Motor neuron (in vitro differentiated cells): ENCODE measurements at regions not wholly inside any gene's neighbourhood (a gene's known extent, or its start where the extent isn't known, plus 50 kb on each side); places are given as distances from the start of the nearest gene placed in this dataset.

Experiments
- ATAC-seq, 8 experiments: fragments of 200-7000 bp; cut with Tn5 transposase; replicated peaks in 6 of 8; 2 replicates each; pipeline ENCODE4 v1.8.0; 2021; ENCODE audit warnings: mild to moderate bottlenecking in 8 of 8, moderate library complexity in 8 of 8
- H3K27ac ChIP-seq, 2 donors: fragments of 250-450 bp; sonication (Bioruptor Pico); 2 replicates each; pipeline ENCODE4 v1.9.0; 2021; ENCODE audit warnings: antibody characterized with exemption in 2 of 2, mild to moderate bottlenecking in 2 of 2, moderate library complexity in 1 of 2
- H3K4me1 ChIP-seq, 2 donors: fragments of 250-450 bp; sonication (Bioruptor Pico); replicated peaks in 1 of 2; 2 replicates each; pipeline ENCODE4 v1.6.1; 2021; ENCODE audit warnings: antibody characterized with exemption in 2 of 2, mild to moderate bottlenecking in 2 of 2, moderate library complexity in 1 of 2
- H3K4me3 ChIP-seq, 5 donors: fragments of 250-450 bp; sonication (Bioruptor Pico); 2 replicates each; pipeline ENCODE4 v1.9.0; 2021; ENCODE audit warnings: antibody characterized with exemption in 5 of 5, mild to moderate bottlenecking in 5 of 5, moderate library complexity in 4 of 5
- WGBS, 10 experiments: fragments of 450-650 bp; shearing (Covaris generic); methylation state at CpG; one replicate each; pipeline ENCODE4 v1.0.0; 2022; 5-methylcytosine and 5-hydroxymethylcytosine counted together
- in situ Hi-C, 9 experiments: fragments of 400-800 bp; cut with MboI; loops; one replicate each; pipeline ENCODE4 v1.15.0; 2021; ENCODE audit warnings: low sequenced_read_pairs in 9 of 9, low pct_unique_long_range_greater_than_20kb in 2 of 9; ENCODE audit not compliant: unreplicated experiment in 9 of 9

GRCh38 chr20:24872291-24873024 lies 76.6 kb upstream of the CST7 start:
- WGBS, 10 experiments, result 33 to 100% (median 75%) methylated on average over 1 to 3 of the region's 12 CpGs; no CpG with 5 or more reads in 6 of the 10 experiments
- H3K4me1 ChIP-seq, result no peaks in the 10 kb centered on the region
- no peak for ATAC-seq
- no peak overlapping the region for H3K4me3 ChIP-seq
- in situ Hi-C loops, result no loop called here
- no peak overlapping the region for H3K27ac ChIP-seq

- Histone ChIP-seq H3K4me3 (no peak overlapping the region), H3K27ac (no peak overlapping the region), H3K4me1 (no peaks in the 10 kb centered on the region)
- in situ Hi-C loops, result no loop called here
- WGBS, 10 experiments, result 61 to 90% (median 84%) methylated on average over 1 to 5 of the region's 26 CpGs; no CpG with 5 or more reads in 5 of the 10 experiments
- ATAC-seq, result no peak
Observed at GRCh38 chr20:24873025-24873620, 75.9 kb upstream of the CST7 start.

GRCh38 chr20:24875078-24875477 lies 74.0 kb upstream of the CST7 start:
- 58 to 81% (median 66%) methylated on average over 3 to 6 of the region's 7 CpGs; no CpG with 5 or more reads in 6 of the 10 experiments for WGBS, 10 experiments
- ATAC-seq, result no peak
- no peak overlapping the region for H3K27ac ChIP-seq
- no peak overlapping the region for H3K4me3 ChIP-seq
- H3K4me1 ChIP-seq, result no peaks in the 10 kb centered on the region
- in situ Hi-C loops, result no loop called here

GRCh38 chr20:24877652-24878051 lies 71.4 kb upstream of the CST7 start:
- in situ Hi-C loops, result no loop called here
- no peak overlapping the region for H3K4me3 ChIP-seq
- no peaks in the 10 kb centered on the region for H3K4me1 ChIP-seq
- ATAC-seq, result no peak
- WGBS, 10 experiments, result 60 to 100% (median 89%) methylated on average over 1 of the region's 1 CpG; no CpG with 5 or more reads in 2 of the 10 experiments
- no peak overlapping the region for H3K27ac ChIP-seq

- ATAC-seq, result no peak
- no peak overlapping the region for H3K4me3 ChIP-seq
- H3K27ac ChIP-seq, result no peak overlapping the region
- H3K4me1 ChIP-seq, result no peaks in the 10 kb centered on the region
- WGBS, 10 experiments, result 29 to 100% (median 60%) methylated on average over 1 to 5 of the region's 6 CpGs; no CpG with 5 or more reads in 1 of the 10 experiments
- in situ Hi-C loops, result no loop called here
Observed at GRCh38 chr20:24878657-24879056, 70.4 kb upstream of the CST7 start.

GRCh38 chr20:24879875-24880274 lies 69.2 kb upstream of the CST7 start:
- in situ Hi-C loops, result no loop called here
- H3K27ac ChIP-seq, result no peak overlapping the region
- no peak overlapping the region for H3K4me3 ChIP-seq
- no peaks in the 10 kb centered on the region for H3K4me1 ChIP-seq
- WGBS, 10 experiments, result 20 to 80% (median 77%) methylated on average over 1 to 3 of the region's 6 CpGs; no CpG with 5 or more reads in 5 of the 10 experiments
- ATAC-seq, result no peak

- Histone ChIP-seq H3K4me3 (no peak overlapping the region), H3K4me1 (no peaks in the 10 kb centered on the region), H3K27ac (no peak overlapping the region)
- in situ Hi-C loops, result no loop called here
- no peak for ATAC-seq
- 20 to 63% (median 55%) methylated on average over 1 to 3 of the region's 3 CpGs; no CpG with 5 or more reads in 3 of the 10 experiments for WGBS, 10 experiments
Observed at GRCh38 chr20:24880356-24880755, 68.7 kb upstream of the CST7 start.

- in situ Hi-C loops, result no loop called here
- no peak overlapping the region for H3K27ac ChIP-seq
- WGBS, 10 experiments, result 46 to 96% (median 82%) methylated on average over 1 to 9 of the region's 9 CpGs
- no peak for ATAC-seq
- H3K4me3 ChIP-seq, result no peak overlapping the region
- H3K4me1 ChIP-seq, result no peaks in the 10 kb centered on the region
Observed at GRCh38 chr20:24890286-24890685, 58.8 kb upstream of the CST7 start.

- Histone ChIP-seq H3K4me3 (no peak overlapping the region), H3K27ac (no peak overlapping the region), H3K4me1 (no peaks in the 10 kb centered on the region)
- ATAC-seq, result no peak
- in situ Hi-C loops, result no loop called here
- 24 to 100% (median 90%) methylated on average over 2 to 8 of the region's 34 CpGs; no CpG with 5 or more reads in 4 of the 10 experiments for WGBS, 10 experiments
Observed at GRCh38 chr20:24891546-24892393, 57.3 kb upstream of the CST7 start.

- in situ Hi-C loops, result no loop called here
- no peaks in the 10 kb centered on the region for H3K4me1 ChIP-seq
- no peak overlapping the region for H3K27ac ChIP-seq
- ATAC-seq, result no peak
- 40% methylated on average over 2 of the region's 11 CpGs; no CpG with 5 or more reads in 9 of the 10 experiments for WGBS, 10 experiments
- no peak overlapping the region for H3K4me3 ChIP-seq
Observed at GRCh38 chr20:24892522-24892921, 56.5 kb upstream of the CST7 start.

- H3K27ac ChIP-seq, result no peak overlapping the region
- in situ Hi-C loops, result no loop called here
- ATAC-seq, result no peak
- H3K4me1 ChIP-seq, result no peaks in the 10 kb centered on the region
- no peak overlapping the region for H3K4me3 ChIP-seq
- WGBS, 10 experiments, result 40% methylated on average over 1 of the region's 10 CpGs; no CpG with 5 or more reads in 9 of the 10 experiments
Observed at GRCh38 chr20:24892931-24893330, 56.1 kb upstream of the CST7 start.

GRCh38 chr20:24894488-24894887 lies 54.6 kb upstream of the CST7 start:
- H3K27ac ChIP-seq, result no peak overlapping the region
- no peak overlapping the region for H3K4me3 ChIP-seq
- in situ Hi-C loops, result no loop called here
- ATAC-seq, result no peak
- no peaks in the 10 kb centered on the region for H3K4me1 ChIP-seq
- 20 to 100% (median 90%) methylated on average over 1 to 2 of the region's 4 CpGs; no CpG with 5 or more reads in 6 of the 10 experiments for WGBS, 10 experiments

- ATAC-seq, result no peak
- no peak overlapping the region for H3K27ac ChIP-seq
- H3K4me1 ChIP-seq, result no peaks in the 10 kb centered on the region
- H3K4me3 ChIP-seq, result no peak overlapping the region
- WGBS, 10 experiments, result 0 to 100% (median 67%) methylated on average over 1 of the region's 1 CpG; no CpG with 5 or more reads in 6 of the 10 experiments
- in situ Hi-C loops, result no loop called here
Observed at GRCh38 chr20:24894967-24895366, 54.1 kb upstream of the CST7 start.
